ENCODE measurements at regions not wholly inside any gene's neighbourhood (a gene's known extent, or its start where the extent isn't known, plus 50 kb on each side); places are given as distances from the start of the nearest gene placed in this dataset.

DNA sequence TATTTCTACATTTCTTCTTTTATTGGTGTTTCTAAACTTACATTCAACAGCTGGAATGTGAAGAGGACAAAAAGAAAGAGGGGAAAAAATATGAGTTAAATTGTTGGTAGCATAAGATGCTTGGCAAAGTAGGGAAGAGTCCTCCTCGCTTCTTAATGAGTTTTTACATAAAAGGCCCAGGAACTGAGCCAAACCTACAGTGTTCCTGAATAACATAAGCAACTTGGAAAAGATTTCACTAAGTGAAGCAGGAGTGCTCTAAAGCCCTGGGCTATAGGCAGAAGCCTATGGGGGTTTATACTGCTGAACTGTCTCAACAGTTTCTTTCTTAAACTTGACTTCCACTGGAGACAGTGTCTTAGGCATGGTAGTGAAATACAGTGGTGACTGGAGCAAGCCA lies 115.0 kb upstream of the USP25 start:
- no peak for TF ChIP-seq ZFX (IDR thresholded peaks at IDR 0.05; ENCODE audit: borderline replicate concordance)
- TF ChIP-seq, protein P1, sequence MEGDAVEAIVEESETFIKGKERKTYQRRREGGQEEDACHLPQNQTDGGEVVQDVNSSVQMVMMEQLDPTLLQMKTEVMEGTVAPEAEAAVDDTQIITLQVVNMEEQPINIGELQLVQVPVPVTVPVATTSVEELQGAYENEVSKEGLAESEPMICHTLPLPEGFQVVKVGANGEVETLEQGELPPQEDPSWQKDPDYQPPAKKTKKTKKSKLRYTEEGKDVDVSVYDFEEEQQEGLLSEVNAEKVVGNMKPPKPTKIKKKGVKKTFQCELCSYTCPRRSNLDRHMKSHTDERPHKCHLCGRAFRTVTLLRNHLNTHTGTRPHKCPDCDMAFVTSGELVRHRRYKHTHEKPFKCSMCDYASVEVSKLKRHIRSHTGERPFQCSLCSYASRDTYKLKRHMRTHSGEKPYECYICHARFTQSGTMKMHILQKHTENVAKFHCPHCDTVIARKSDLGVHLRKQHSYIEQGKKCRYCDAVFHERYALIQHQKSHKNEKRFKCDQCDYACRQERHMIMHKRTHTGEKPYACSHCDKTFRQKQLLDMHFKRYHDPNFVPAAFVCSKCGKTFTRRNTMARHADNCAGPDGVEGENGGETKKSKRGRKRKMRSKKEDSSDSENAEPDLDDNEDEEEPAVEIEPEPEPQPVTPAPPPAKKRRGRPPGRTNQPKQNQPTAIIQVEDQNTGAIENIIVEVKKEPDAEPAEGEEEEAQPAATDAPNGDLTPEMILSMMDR (IDR thresholded peaks at IDR 0.05) = no peak
- H3K27ac ChIP-seq = no peak overlapping the region

DNA sequence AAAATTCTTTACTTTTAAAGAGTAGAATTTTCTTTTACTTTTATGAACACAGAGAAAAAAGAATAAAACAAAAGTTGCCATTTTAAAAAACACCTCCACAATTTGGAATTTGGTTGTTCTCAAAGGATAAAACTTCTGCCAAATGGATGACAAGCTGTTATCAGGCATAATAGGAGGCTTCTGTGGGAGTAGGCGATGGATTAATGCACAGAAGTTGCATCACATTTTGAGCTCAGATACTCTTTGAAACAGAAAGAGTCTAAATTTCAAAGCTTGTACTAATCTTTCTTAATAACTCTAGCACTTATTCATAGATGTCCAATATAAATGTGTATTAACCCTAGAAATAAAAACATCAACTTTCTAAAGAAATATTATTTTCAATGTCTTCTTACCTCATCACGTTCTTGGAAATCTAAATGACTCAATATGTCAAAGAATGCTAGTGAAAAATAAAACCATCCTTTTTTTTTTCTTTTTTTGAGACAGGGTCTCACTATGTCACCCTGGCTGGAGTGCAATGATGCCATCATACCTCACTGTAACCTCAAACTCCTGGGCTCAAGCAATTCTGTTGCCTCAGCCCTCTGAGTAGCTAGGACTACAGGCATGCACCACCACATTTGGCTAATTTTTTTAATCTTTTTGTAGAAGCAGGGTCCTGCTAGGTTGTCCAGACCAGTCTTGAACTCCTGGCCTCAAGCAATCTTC lies 112.8 kb upstream of the USP25 start:
- no peak overlapping the region for H3K27ac ChIP-seq
- TF ChIP-seq, protein P1 (IDR thresholded peaks at IDR 0.05) = no peak
- no peak for TF ChIP-seq ZFX (IDR thresholded peaks at IDR 0.05; ENCODE audit: borderline replicate concordance)

DNA sequence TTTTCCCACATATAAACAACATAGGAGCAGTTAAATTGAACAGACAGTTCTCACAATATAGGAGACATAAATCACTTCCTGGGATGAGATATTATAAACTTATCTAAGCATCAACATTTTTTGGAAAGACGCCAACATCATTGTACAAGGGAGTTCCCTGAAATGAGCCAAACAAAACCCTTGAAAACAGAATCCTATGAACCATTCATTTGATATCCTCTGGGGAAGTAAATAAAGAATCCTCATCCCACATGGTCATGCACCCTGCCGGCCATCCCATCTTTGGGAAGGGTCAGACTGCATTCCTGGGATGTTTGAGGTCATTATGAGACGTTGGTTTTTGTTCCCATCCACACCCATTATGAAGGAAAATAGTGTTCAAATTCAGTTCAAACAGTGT lies 111.8 kb upstream of the USP25 start:
- no peak overlapping the region for H3K27ac ChIP-seq

DNA sequence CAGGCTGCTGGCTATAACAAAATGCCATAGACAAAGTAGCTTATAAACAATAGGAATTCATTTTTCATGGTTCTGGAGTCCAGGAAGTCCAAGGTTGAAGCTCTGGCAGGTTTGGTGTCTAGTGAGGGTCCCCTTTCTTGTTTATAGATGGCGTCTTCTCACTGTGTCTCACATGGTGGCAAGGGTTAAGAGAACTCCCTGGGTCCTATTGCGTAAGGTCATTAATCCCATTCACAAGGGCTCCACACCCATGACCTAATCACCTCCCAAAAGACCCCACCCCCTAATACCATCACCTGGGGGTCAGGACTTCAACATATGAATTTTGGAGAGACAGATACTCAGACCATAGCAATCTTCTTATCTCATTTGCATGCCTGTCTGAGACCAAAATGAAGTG lies 108.9 kb upstream of the USP25 start:
- TF ChIP-seq ZFX (IDR thresholded peaks at IDR 0.05; ENCODE audit: borderline replicate concordance) = no peak
- TF ChIP-seq, protein P1 (IDR thresholded peaks at IDR 0.05) = no peak
- H3K27ac ChIP-seq = no peak overlapping the region

More for the DNA sequence above, 111.8 kb upstream of the USP25 start:
- no peak for TF ChIP-seq ZFX (IDR thresholded peaks at IDR 0.05; ENCODE audit: borderline replicate concordance)
- TF ChIP-seq, protein P1 (IDR thresholded peaks at IDR 0.05) = no peak

DNA sequence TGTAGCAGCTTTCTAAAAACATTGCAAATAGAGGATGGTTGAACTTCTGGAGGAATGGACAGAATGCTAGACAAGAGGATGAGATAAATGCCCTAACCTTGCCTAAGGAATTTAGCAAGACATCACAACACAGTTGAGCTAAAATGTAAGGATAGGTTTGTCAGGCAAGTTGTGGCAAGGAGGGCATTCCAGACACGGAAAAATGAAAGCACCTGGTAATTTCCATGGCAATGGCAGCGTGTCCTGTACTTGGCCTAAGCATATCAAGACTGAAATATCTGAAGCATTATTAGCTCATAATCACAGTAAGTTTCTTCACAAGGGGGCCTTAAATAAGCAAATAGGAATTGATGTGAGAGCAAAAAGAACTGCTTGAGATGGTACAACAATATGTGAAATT lies 105.1 kb upstream of the USP25 start:
- H3K27ac ChIP-seq = no peak overlapping the region
- no peak for TF ChIP-seq ZFX (IDR thresholded peaks at IDR 0.05; ENCODE audit: borderline replicate concordance)
- TF ChIP-seq, protein P1 (IDR thresholded peaks at IDR 0.05) = no peak

DNA sequence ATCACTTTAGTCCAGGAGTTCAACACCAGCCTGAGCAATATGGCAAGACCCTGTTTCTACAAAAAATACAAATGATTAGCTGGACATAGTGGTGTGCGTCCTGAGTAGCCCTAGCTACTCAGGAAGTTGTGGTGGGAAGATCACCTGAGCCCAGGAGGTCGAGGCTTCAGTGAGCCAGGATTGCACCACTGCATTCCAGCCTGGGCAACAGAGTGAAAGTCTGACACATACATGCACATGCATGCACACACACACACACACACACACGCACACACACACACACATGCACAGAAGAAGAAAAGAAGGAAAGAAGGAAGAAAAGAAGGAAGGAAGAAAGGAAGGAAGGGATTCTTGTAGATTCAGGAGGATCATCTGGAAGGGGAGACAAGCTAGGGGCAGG lies 104.4 kb upstream of the USP25 start:
- no peak for TF ChIP-seq ZFX (IDR thresholded peaks at IDR 0.05; ENCODE audit: borderline replicate concordance)
- TF ChIP-seq, protein P1 (IDR thresholded peaks at IDR 0.05) = no peak
- H3K27ac ChIP-seq = no peak overlapping the region

DNA sequence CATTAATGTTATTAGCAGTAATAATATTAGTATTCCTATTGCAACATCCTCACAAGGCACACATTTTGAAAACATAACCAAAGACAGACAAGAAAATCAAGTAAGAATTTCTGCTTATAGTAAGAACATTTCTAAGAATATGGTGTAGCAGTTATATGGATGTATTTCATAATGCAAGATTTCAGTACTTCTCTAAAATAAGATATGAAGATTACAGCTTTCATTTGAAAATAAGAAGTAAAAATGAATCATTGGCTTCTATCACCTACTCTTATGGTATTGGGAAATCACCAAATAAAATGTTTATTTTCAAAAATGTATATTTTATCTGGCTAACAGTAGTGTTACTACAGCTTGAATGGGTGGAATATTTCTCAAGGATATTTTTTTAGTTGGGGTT lies 103.8 kb upstream of the USP25 start:
- no peak overlapping the region for H3K27ac ChIP-seq
- TF ChIP-seq, protein P1 (IDR thresholded peaks at IDR 0.05) = no peak
- TF ChIP-seq ZFX (IDR thresholded peaks at IDR 0.05; ENCODE audit: borderline replicate concordance) = no peak
